Stimulated activated CD4-positive, alpha-beta T cell treated with anti-CD3 and anti-CD28 coated beads, Interleukin-12 subunit alpha, Interleukin-12 subunit beta, amount 100 ng/mL, for 4 hours (primary cell): ENCODE measurements at regions not wholly inside any gene's neighbourhood (a gene's known extent, or its start where the extent isn't known, plus 50 kb on each side); places are given as distances from the start of the nearest gene placed in this dataset.
A peak's percentile ranks its signal among the peaks of the same experiment; 100 is the strongest.

Experiments
- DNase-seq: peaks from one replicate; pipeline ENCODE4 v3.0.0-alpha.2; 2020

DNA sequence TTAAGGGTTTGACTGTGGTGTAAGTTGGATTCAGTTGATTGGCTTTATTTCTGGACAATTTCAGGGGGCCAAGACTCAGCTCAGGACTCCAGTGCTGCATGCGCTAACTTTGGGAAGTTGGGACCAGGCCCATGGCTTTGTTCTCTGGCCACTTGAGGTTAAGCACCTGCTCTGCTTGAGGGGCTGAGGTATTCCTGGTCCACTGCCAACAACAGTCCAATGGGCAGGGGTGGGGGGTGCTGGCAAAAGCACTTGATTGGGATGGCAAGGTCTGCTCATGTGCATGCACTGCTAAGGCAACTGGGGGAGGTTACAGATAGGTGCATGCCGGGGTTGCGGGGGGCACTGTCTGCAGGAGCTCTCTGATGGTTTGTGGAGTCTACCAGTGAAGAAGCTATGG lies 52.6 kb upstream of the ASB17 start:
- DNase-seq = no peak

DNA sequence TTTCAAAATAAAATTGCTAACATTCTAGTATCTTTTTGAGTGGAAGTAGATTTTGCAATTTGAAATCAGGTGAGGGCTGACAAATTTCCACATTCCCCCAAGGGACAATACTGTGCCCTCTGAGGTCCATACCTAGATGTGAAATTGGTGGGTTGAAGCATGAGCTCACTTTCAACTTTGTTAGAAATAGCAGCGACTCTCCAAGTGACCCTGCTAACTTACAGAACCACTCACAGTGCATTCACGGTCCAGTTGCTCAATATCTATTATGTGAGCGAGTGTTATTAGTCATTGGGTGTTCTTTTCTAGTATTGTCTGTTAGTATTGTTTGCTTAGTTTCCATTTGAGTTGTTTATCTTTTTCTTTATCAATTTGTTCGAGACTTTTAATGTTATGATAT lies 53.6 kb upstream of the ASB17 start:
- no peak for DNase-seq

DNA sequence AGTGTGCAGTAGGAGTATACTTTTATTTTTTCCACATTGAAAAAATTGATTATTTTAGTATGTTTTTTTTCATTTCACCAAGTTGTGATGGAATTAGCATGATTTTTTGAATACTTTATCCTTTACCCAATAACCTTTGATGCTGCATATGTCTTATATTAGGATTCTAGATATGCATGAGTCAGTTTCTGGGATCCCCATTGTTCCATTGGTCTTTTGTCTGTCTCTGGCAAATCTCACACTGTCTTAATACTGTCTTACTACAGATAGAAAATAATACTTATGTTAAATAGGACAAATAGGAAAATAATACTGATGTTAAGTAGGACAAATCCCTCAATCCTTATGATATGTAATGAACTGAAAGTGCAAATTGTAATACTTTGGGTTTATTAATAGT lies 54.3 kb upstream of the ASB17 start:
- DNase-seq = no peak

DNA sequence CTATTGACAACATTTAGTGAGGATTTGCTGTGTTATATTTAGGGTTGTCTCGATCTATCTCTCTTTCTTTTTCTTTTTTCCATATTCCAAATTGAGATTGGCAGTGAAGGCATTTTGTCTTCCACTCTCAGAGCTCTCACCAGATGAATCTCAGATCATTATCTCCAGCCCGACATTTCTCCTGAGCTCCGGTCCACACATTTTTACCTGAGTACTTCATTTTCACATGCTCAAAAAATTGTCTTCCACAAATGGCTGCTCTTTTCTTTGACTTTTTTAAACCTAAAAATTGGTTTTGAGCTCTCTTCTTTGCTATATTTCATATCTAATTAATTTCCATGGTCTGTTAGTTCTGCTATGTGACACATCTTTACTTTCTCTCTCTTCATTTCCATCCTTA lies 56.9 kb upstream of the ASB17 start:
- DNase-seq = no peak

DNA sequence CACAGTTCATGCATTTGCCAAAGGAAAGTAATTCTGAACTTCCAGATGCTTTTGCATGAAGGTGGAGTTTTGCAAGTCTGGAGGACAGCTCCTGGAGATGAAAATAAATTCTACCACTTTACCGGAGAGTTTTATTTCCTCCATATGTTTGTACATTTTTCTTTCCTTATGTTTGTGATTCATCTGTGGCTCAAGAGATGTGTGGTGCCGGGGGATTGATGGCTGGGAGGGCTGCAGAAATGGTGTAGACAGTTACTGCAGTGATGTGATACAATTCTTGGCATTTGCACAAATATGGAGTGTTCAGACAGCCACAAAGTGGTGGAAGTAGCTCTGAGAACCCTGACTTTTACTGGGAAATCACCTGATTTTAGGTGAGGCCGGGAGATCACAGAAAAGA lies 58.5 kb upstream of the ASB17 start:
- DNase-seq = no peak

DNA sequence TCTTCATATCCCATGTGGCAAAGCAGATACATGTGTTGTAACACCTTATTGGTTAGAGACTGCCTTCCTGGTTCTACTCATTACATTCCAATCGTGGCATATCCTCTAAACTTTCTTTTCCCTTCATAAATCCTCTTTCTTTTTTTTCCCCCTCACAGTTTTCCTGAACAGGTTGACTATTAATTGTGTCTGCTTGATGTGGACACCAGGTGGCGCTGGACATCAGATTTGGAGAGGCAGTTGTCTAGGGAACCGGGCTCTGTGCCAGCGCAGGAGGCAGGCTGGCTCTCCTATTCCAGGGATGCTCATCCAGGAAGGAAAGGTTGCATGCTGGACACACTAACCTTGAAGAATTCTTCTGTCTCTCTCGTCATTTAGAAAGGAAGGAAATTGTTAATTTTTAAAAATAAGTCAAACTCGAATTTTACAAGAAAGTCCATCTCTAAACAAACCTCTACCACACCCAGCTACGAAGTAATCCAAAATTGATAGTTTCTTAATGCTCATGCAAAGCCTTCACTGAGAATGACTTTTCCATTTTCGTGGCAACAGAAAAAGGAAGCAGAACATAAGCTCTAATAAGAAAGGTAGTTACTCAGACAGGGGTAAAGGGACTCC lies 59.4 kb upstream of the ASB17 start:
- DNase-seq = peak; percentile 72

DNA sequence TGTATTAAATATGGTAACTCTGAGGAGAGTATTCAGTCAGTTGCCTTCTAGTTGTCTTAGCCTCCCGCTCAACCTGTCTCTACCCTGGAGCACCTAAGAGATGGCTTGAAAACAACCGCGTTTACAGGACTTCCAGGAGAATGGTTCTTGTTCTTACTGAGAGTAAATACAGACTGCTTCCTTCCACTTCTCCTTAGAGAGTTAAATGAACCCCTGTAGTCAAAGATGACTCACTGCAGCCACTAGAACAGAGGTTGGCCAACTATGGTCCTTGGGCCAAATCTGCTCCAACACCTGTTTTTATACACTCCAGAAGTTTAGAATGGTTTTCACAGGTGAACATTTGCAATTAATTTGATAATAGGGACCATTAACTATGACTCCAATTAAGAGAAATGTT lies 60.1 kb upstream of the ASB17 start:
- DNase-seq = no peak

DNA sequence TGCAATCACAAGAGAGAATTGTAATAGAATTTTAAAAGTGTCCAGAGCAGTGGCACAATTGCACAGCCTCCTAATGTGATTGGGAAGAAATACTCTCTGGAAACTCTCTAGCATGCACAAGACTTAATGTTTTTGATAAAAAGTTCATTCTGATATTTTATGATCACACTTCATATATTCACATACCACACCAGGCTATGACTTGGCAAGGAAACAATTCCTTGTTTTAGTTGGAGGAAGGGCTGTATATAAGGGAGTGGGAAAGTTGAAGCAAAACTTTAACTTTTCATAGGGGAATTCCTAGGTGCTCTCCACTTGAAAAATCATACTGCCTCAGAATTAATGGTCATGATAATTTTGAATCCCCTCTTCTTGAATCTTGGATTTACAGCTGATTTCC lies 61.5 kb upstream of the ASB17 start:
- DNase-seq = no peak

DNA sequence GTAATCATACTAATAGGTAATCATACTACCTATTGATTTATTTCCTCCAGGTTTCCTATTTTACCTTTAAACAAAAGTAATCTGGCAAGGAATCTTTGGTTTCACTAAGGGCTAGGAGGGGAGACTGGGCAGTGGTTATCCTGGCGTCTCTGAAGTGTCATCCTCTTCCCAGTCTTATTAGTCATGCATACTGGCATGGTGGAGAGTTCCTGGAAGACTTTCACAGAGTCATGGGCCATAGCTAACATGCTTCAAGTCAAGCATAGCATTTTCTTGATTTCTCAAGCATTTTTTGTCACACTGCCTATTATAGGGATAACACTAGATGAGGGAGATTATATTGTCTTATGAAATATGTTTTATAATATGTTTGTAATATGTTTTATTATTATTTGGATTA lies 64.0 kb upstream of the ASB17 start:
- no peak for DNase-seq

DNA sequence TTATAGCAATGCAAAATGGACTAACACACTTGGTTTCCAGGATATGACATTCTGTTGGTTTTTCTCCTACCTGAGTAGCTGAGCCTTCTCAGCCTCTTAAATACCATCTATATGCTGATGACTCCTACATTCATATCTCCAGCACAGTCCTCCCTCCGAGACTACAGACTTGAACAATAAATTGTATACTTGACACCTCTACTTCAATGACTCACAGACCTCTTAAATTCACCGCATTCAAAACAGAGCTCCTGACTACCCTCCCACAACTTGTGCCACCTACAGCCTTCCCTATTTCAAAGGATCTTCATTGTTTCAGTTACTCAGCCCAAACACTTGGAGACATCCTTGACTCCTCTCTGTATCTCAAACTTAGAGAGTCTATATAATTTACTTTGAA lies 66.8 kb upstream of the ASB17 start:
- DNase-seq = no peak

DNA sequence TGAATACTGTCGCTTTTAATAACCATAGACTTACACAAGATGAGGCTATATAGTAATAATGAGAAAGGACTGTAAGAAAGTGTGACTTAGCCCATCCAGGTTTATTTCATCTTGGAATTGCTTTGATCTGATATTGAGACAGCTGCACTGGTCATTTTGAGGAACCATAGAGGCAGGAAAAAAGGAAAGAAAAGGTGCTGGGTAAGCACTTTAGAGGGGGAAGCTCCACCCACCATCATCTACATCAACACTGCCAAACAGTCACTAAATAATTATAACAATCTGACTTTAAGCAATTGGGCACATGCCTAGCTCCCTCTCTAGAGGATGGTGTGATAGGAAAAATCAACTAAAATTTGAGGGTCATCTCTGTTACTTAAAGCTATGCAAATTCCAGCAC lies 70.6 kb upstream of the ST6GALNAC3 start:
- no peak for DNase-seq

DNA sequence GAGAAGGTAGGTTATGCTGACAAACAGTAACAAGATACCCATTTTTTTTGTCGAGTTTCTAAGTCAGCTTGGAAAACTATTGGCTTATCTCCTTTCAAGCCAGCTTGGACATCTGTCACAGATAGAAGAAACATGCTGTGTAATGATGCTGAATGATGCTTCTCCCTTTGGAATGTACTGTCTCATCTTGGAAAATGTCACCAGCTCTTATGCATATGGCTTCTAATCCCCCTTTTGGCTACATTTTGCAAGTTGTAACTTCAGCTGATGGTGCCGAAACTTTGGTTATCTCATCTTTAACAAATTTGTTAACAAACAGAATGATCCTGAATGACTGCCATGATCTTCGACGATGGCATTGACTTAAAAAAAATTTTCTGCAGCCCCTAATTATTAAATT lies 68.8 kb upstream of the ST6GALNAC3 start:
- DNase-seq = no peak

DNA sequence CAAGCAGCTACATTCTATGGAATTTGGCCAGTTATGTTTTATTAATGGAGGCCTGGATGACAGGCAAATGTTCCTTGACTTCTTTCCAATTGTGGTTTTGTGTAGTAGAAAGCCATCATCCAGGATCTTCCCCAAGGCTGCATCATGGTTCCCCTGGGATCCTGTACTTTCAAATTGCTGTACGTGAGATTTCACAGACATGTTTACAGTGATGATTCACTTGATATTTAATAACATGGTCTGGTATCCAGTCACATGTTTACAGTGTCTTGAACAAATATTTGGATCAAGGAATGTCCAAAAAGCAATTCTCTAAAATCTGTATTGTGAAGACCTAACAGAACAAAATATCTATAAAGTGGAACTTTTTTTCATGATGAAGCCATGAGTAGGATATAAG lies 68.3 kb upstream of the ST6GALNAC3 start:
- no peak for DNase-seq

DNA sequence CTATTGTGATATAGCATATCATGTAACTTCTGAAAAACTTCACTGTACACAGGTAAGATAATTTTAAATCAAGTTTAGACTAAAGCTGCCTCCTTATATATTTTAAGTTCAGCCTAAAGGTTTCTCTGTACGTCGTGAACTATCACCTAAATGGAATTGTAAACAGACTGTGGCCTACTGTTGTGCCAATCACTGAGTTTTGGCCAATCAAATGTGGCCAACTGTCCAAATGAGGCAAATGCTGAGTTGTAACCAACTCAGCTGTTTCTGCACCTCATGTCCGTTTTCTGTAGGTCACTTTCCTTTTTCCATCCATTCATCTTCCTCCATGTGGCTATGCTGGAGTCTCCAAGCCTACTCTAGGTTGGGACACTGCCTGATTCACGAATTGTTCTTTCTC lies 63.7 kb upstream of the ST6GALNAC3 start:
- no peak for DNase-seq

DNA sequence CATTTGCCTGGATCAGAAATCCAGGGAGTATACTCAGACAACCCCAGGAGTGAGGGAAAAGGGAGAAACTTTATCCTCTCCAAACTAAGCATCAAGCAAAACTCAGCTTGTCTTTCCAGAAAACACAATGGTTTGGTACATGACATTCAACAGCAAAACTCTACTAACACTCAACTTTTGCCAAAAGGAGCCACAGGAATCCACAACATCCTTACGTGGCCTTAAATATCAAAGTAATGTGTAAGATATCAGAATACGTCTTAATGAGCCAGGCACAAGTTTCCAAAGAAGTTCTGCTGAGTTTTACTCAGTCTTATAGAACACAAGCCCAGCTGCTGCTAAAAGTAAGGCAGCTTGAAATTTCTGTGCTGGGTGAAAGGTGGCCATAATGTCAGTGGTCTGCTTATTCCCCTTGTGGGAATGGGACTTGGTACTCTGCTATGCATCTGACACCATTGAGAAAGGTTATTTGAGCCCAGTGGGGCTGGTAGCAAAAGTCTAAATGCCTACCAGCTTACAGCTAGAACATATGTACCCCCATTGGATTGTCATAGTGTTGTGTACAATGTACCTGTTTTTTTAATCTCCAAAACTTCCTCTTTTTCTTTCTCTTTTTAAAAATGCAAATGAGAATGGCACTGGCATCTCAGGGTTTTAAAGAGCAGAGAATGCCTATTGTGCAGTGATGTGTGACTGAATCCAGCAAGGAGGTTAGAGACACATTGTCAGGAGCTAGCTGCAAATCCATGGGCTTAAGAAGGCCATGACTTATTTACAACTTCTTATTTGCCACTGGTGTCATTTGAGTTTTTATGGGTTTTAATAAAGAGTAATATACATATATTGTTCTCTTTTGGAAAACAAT lies 62.0 kb upstream of the ST6GALNAC3 start:
- no peak for DNase-seq

DNA sequence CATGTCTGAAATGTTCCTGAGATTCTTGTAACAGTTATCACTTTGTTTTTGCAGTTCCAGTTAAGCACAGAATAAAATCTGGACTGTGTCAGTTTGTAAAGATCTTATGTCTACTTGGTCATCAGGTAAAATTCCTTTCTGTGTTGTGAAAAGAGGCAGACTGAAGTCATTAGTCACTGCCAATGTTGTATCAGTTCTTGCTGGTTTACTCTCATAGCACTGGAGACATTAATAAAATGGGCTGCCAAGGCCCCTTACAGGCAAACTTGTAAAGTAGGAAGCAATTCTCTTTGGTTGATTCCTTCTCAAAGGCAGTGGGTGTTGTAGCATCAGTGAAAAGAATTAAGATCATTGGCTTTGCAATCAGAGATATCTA lies 61.4 kb upstream of the ST6GALNAC3 start:
- DNase-seq = no peak

DNA sequence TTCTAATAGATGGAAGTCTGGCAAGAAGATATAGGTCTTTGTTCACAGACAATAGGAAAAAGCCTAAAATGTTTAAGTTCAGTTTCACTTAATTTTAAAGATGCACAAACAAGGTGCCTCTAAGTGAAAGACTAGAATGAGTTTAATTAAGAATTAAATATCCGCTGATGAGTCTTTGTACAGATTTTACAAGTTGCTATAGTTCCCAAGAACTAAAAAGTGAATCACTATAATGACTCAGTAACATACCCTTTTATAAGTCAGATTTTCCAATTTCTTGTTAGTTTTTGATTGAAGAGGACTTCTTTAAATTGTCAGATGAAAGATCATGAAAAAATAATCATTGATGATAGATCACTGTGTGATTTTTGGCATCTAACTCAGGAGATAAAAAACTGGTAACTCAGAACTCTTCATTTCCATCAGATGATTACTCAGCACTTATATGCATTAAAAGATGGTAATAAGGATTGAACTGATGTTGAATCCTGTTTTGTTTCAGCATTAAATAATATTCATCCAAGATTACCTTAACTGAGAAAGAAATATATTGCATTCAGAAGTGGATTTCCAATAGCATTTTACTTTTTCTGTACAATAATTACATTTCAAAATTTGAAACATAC lies 59.0 kb upstream of the ST6GALNAC3 start:
- DNase-seq = no peak

DNA sequence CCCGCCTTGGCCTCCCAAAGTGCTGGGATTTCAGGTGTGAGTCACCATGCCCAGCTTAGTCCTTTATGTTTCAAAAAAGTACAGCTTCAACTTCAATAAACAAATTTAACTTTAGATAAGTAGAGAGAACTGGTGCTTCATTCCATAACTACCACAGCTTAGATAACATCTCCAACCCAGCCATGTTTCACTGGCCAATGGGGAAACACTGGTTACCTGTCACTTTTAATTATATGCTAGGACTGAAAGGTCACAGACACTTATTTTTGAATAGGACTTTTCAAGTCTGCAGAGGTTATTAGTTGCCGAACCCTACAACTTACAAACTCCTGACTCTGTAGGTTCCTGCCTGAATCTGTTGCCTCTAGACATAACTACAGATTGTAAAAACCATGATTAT lies 56.5 kb upstream of the ST6GALNAC3 start:
- no peak for DNase-seq

DNA sequence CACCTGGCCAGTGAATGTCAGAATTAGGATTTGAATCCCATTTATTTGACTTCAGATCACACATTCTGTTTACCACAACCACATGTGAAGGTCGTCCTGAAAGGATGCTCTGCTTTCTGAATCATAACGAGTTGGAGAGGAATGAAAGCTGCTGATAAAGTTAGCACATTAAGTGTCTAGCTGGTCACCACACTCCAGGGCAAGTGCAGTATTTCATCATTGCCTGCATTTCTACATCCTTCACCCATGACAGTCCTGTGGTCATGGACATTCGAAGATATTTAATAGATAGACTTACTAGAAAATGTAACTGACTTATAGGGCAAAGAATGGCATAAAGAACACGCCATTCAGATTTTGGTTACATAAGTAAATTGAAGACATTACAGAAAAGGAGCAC lies 52.7 kb upstream of the ST6GALNAC3 start:
- DNase-seq = no peak

DNA sequence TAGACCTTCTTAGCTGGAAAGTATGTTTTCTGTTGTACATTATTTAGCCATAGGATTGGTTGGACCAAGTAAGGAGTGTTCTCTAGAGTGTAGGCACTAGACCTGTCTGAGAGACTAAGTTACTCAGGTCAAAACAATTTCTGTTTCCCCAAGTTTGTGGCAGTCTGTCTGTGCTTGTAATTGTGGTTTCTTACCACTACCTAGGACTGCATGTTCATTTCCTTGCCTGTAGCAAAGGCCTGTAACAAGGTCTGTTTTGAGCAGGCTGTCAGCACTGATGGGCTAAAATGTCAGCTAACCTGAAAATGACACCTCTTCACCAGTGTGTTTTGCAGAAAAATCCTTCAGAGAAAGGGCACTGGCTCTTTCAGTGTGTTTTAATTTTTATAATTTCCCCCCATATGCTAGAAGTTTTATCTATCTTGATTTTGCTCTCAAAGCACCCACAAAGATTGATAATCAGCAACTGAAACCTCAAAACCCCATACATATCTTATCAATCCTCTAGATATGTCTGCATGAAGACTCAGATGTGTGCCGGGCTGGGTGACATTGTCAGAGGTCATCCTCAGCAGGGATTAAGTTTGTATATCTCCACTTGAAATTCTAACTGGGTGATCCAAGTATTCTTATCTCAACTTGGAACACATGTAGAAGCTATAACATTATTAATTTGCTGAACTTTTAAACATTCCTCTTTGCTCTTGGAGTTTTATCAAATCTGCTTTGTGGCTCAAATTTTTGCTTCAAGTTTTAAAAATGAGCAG lies 50.7 kb upstream of the ST6GALNAC3 start:
- DNase-seq = no peak
